ENCODE measurements at regions not wholly inside any gene's neighbourhood (a gene's known extent, or its start where the extent isn't known, plus 50 kb on each side); places are given as distances from the start of the nearest gene placed in this dataset.
A peak's percentile ranks its signal among the peaks of the same experiment; 100 is the strongest.

DNA sequence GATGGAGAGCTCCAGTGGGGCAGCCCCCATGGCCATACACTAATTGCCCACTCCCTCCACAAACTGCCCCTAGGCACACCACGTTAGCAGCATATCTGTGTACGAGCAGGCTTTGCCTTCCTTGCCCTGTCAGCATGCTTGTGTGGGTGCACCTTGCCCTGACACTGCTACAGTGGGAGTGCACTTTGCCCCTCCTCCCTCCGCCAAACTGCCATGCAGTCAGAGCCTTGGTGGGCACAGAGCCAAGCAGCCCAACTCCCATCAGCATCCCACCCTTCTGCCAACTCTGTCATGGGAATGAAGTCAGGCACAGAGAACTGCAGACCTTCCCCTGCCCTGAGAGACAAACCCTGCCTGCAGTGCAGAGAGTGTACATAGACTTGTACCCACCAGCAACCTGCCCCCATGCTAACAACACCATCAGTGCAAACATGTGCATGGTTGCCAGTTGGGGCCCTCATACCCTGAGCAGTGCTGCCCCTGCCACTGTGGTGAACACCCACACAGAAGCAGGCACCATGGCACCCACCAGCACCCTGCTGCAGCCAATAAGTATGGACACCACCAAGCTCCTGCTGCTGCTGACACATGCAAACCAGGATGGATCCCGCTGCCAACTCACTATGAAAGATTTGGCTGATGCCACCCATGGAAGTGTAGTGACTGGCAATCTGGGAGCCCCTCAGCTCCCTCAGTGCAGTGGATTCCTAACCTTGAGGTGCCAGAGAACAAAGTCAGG is 1197.7 kb upstream of the CELF2 start:
- peak overlapping the region; percentile 16; the same call in 1 of the 2 replicates for H2AFZ ChIP-seq (ENCODE audit: low read length)
- H4K20me1 ChIP-seq (ENCODE audit: insufficient read depth, low read depth, low read length): no peaks in the 10 kb centered on the region
- H3K4me1 ChIP-seq (ENCODE audit: low read length): peaks cover 13% of the 10 kb centered on the region
- no peaks in the 10 kb centered on the region for H3K9me2 ChIP-seq (replicated peaks; ENCODE audit: insufficient read depth, low read length)
- no peaks in the 10 kb centered on the region for H3K79me2 ChIP-seq (ENCODE audit: low read length)
- no peak overlapping the region for H3K27ac ChIP-seq (ENCODE audit: low read length)
- H3K36me3 ChIP-seq (ENCODE audit: insufficient read depth, low read length): no peaks in the 10 kb centered on the region; the same call in 1 of the 2 replicates
- no peak overlapping the region for H3K4me2 ChIP-seq (ENCODE audit: low read depth, low read length, poor library complexity, severe bottlenecking)
- DNase-seq: no peak
- H3K9me3 ChIP-seq (ENCODE audit: low read length): peaks cover 4% of the 10 kb centered on the region; the same call in 1 of the 2 replicates
- no peak overlapping the region for H3K9ac ChIP-seq (ENCODE audit: low read length)
- no peak overlapping the region for H3K4me3 ChIP-seq (ENCODE audit: low read length)
- H3K27me3 ChIP-seq (ENCODE audit: low read length): no peaks in the 10 kb centered on the region

DNA sequence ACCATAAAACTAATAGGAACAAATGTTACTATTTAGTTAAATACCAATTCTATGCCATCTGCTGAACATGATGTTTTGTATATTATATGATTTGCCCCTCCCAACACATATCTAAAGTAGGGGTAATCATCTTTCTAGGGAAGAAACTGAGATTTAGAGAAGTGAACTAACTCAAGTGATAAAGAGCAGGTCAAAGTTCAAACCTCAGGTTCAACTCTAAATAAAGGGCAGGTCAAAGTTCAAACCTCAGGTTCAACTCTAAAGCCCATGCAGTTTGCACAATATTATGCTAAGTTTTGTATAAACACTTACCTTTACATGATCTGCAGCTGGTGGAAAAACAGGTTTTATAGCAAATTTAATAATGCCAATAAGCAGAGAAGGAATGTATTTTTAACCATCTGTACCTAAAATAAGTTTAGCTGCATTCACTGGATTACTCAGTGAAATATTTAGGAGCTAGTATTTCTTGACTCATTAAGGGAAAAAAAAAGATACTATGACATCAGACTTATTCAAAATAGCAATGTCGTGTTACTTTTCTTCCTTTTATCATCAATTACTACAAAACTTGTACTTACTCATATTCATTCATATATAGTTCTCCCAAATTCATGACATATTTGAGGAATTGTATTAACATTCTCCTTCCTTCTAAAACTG is 1194.3 kb upstream of the CELF2 start:
- H3K4me1 ChIP-seq (ENCODE audit: low read length): peaks cover 19% of the 10 kb centered on the region
- H3K27me3 ChIP-seq (ENCODE audit: low read length): no peaks in the 10 kb centered on the region
- no peak overlapping the region for H3K27ac ChIP-seq (ENCODE audit: low read length)
- no peak overlapping the region for H3K4me2 ChIP-seq (ENCODE audit: low read depth, low read length, poor library complexity, severe bottlenecking)
- H2AFZ ChIP-seq (ENCODE audit: low read length): no peak overlapping the region
- no peak overlapping the region for H3K4me3 ChIP-seq (ENCODE audit: low read length)
- H3K79me2 ChIP-seq (ENCODE audit: low read length): no peaks in the 10 kb centered on the region
- H3K9ac ChIP-seq (ENCODE audit: low read length): no peak overlapping the region
- H4K20me1 ChIP-seq (ENCODE audit: insufficient read depth, low read depth, low read length): no peaks in the 10 kb centered on the region
- DNase-seq: no peak
- H3K36me3 ChIP-seq (ENCODE audit: insufficient read depth, low read length): no peaks in the 10 kb centered on the region; the same call in 1 of the 2 replicates
- no peaks in the 10 kb centered on the region for H3K9me2 ChIP-seq (replicated peaks; ENCODE audit: insufficient read depth, low read length)
- H3K9me3 ChIP-seq (ENCODE audit: low read length): no peaks in the 10 kb centered on the region

DNA sequence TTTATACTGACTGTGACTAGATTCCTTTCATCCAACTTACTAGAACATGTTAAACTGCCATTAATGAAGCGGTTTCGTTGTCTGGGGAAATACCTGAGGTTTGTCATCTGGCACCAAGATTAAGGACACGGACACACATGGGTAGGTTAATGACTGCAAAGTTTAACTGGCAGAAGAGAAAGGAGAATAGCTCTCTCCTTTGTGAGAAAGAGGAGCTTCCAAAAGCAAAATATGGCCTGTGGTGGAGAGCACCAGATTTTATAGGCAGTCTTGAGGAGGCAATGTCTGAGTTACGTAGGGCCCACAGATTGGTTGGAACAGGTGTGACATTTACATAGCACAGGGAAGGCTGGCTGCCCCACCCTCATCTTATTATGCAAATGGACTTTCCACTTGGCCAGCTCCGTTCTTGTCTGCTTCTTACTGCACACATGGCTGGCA is 1193.0 kb upstream of the CELF2 start:
- H3K4me2 ChIP-seq (ENCODE audit: low read depth, low read length, poor library complexity, severe bottlenecking): no peak overlapping the region
- no peaks in the 10 kb centered on the region for H3K9me3 ChIP-seq (ENCODE audit: low read length)
- peak overlapping the region; percentile 23 for H2AFZ ChIP-seq (ENCODE audit: low read length)
- H3K36me3 ChIP-seq (ENCODE audit: insufficient read depth, low read length): no peaks in the 10 kb centered on the region; the same call in 1 of the 2 replicates
- H3K27me3 ChIP-seq (ENCODE audit: low read length): no peaks in the 10 kb centered on the region
- no peaks in the 10 kb centered on the region for H4K20me1 ChIP-seq (ENCODE audit: insufficient read depth, low read depth, low read length)
- H3K4me1 ChIP-seq (ENCODE audit: low read length): peaks cover 27% of the 10 kb centered on the region
- no peak overlapping the region for H3K9ac ChIP-seq (ENCODE audit: low read length)
- 0 out of 2 replicates have a peak overlapping the region, but pooled peaks have one; percentile 14 for H3K4me3 ChIP-seq (ENCODE audit: low read length)
- no peak overlapping the region for H3K27ac ChIP-seq (ENCODE audit: low read length)
- DNase-seq: peak; percentile 68
- H3K9me2 ChIP-seq (replicated peaks; ENCODE audit: insufficient read depth, low read length): no peaks in the 10 kb centered on the region
- H3K79me2 ChIP-seq (ENCODE audit: low read length): no peaks in the 10 kb centered on the region

DNA sequence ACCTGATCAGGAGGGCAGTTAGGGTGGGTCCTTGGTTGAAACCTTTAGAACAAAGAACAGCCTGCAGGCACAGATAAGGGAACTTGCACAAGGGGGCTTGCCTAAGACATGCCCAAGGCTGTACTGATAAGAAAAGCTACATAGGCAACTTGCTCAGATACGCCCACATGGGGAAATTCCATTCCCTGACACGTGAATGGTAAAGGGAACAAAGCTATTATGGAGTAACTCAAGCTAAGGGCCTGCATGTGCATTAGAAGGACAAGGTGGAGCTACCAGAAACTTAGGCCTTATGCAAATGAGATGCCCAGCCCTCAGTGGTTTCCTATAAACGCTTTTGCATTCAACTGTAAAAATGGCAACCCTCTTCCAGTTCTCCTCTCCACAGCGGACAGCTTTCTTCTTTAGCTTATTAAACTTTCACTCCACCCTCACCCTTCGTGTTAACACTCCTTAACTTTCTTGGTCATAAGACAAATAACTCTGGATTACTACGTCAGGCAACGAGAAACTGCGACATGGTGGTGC is 1192.1 kb upstream of the CELF2 start:
- H3K27me3 ChIP-seq (ENCODE audit: low read length): no peaks in the 10 kb centered on the region
- H3K9ac ChIP-seq (ENCODE audit: low read length): no peak overlapping the region
- H3K9me3 ChIP-seq (ENCODE audit: low read length): no peaks in the 10 kb centered on the region
- H3K4me2 ChIP-seq (ENCODE audit: low read depth, low read length, poor library complexity, severe bottlenecking): no peak overlapping the region
- H3K4me1 ChIP-seq (ENCODE audit: low read length): peaks cover 27% of the 10 kb centered on the region
- H3K9me2 ChIP-seq (replicated peaks; ENCODE audit: insufficient read depth, low read length): no peaks in the 10 kb centered on the region
- no peaks in the 10 kb centered on the region for H4K20me1 ChIP-seq (ENCODE audit: insufficient read depth, low read depth, low read length)
- H3K4me3 ChIP-seq (ENCODE audit: low read length): no peak overlapping the region
- no peak overlapping the region for H3K27ac ChIP-seq (ENCODE audit: low read length)
- no peaks in the 10 kb centered on the region; the same call in 1 of the 2 replicates for H3K36me3 ChIP-seq (ENCODE audit: insufficient read depth, low read length)
- H3K79me2 ChIP-seq (ENCODE audit: low read length): no peaks in the 10 kb centered on the region
- no peak overlapping the region for H2AFZ ChIP-seq (ENCODE audit: low read length)
- no peak for DNase-seq

DNA sequence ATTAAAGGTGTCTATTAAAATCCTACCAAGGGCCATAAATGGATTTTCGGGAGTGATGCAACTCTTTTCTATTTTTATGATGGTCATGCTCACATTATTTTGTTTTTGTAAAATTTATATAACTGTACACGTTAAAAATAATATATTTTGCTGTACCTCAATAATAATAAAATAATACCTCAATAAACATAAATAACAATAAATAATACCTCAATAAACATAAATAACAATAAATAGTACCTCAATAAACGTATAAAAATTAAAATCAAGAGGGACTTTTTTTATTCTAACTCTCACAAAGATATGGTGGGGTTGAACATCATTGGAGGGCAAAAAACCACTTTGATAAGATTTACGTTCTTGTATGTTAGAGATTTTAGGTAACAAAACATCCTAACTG is 1189.6 kb upstream of the CELF2 start:
- H3K9me3 ChIP-seq (ENCODE audit: low read length): no peaks in the 10 kb centered on the region
- no peak overlapping the region for H3K4me2 ChIP-seq (ENCODE audit: low read depth, low read length, poor library complexity, severe bottlenecking)
- no peaks in the 10 kb centered on the region for H4K20me1 ChIP-seq (ENCODE audit: insufficient read depth, low read depth, low read length)
- no peaks in the 10 kb centered on the region for H3K27me3 ChIP-seq (ENCODE audit: low read length)
- H3K4me3 ChIP-seq (ENCODE audit: low read length): no peak overlapping the region
- no peaks in the 10 kb centered on the region for H3K9me2 ChIP-seq (replicated peaks; ENCODE audit: insufficient read depth, low read length)
- no peak for DNase-seq
- no peak overlapping the region for H3K9ac ChIP-seq (ENCODE audit: low read length)
- H3K36me3 ChIP-seq (ENCODE audit: insufficient read depth, low read length): no peaks in the 10 kb centered on the region; the same call in 1 of the 2 replicates
- H3K4me1 ChIP-seq (ENCODE audit: low read length): peaks cover 26% of the 10 kb centered on the region
- H3K79me2 ChIP-seq (ENCODE audit: low read length): no peaks in the 10 kb centered on the region
- H3K27ac ChIP-seq (ENCODE audit: low read length): no peak overlapping the region
- H2AFZ ChIP-seq (ENCODE audit: low read length): no peak overlapping the region

DNA sequence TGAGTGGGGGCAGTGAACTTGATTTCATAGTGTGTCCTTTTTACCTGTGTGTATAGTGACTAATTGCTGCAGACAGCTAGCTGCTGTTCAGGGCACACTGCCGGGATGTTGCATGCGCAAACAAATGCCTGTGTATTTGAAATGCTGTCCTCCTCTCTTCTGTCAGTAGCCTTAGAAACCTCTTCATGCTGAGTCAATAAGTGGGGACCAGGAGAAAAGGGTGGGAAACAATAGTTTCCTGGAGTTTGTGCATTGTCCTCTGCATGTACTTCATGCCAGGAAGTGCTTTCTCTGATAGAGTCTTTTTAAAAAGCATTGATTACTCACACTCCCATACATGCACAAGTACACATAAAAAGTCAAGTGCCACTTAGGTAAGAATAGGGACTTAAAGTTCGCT is 1183.7 kb upstream of the CELF2 start:
- Histone ChIP-seq H2AFZ (ENCODE audit: low read length) (peak overlapping the region; percentile 6; the same call in 1 of the 2 replicates), H3K9me2 (replicated peaks; ENCODE audit: insufficient read depth, low read length) (no peaks in the 10 kb centered on the region), H3K27ac (ENCODE audit: low read length) (no peak overlapping the region), H4K20me1 (ENCODE audit: insufficient read depth, low read depth, low read length) (no peaks in the 10 kb centered on the region), H3K27me3 (ENCODE audit: low read length) (no peaks in the 10 kb centered on the region), H3K79me2 (ENCODE audit: low read length) (no peaks in the 10 kb centered on the region), H3K4me2 (ENCODE audit: low read depth, low read length, poor library complexity, severe bottlenecking) (no peak overlapping the region), H3K4me3 (ENCODE audit: low read length) (no peak overlapping the region), H3K9ac (ENCODE audit: low read length) (no peak overlapping the region), H3K36me3 (ENCODE audit: insufficient read depth, low read length) (no peaks in the 10 kb centered on the region), H3K4me1 (ENCODE audit: low read length) (peaks cover 8% of the 10 kb centered on the region), H3K9me3 (ENCODE audit: low read length) (no peaks in the 10 kb centered on the region)
- DNase-seq: no peak

DNA sequence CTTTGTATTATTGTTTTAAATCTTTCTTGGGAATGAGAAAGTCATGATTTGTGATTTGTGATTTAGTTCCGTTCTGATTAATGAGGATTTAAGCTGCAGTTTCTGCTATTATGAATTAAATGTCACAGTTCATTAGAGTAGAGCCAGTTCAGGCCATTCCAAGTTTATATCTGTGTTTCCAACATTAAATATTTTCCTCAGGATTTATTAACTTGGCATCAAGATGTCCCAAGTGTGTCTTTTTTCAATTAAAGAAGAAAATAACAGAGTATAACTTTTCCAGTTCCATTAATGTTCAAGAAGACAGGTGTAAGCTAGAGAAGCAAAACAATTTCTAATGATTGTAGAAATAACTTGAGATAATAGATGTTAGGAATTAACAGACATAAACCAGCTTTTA is 1183.2 kb upstream of the CELF2 start:
- no peak for DNase-seq
- H3K27ac ChIP-seq (ENCODE audit: low read length): no peak overlapping the region

DNA sequence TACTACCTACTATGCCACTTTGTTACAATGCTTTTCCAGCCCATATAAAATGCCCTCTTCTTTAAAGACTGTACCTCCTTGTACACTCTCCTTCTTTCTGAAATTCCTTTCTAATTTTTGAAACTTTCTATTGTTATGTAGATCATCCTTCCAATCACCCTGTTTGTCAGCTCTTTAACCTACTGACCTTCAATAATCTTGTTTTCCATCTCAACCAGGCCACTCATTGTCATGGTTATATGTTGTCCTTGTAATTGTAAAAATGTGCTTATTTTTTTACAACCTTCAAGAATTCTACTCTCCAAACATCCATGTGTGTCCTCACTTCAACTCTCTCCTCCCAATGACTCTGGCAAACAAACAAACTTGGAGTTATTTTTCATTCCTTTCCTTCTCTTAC is 1172.6 kb upstream of the CELF2 start:
- no peaks in the 10 kb centered on the region for H3K4me1 ChIP-seq (ENCODE audit: low read length)
- no peaks in the 10 kb centered on the region for H3K79me2 ChIP-seq (ENCODE audit: low read length)
- no peak overlapping the region for H3K9ac ChIP-seq (ENCODE audit: low read length)
- H3K9me3 ChIP-seq (ENCODE audit: low read length): peaks cover 17% of the 10 kb centered on the region
- DNase-seq: no peak
- H3K4me2 ChIP-seq (ENCODE audit: low read depth, low read length, poor library complexity, severe bottlenecking): no peak overlapping the region
- H4K20me1 ChIP-seq (ENCODE audit: insufficient read depth, low read depth, low read length): no peaks in the 10 kb centered on the region
- no peaks in the 10 kb centered on the region; the same call in 1 of the 2 replicates for H3K36me3 ChIP-seq (ENCODE audit: insufficient read depth, low read length)
- no peak overlapping the region for H2AFZ ChIP-seq (ENCODE audit: low read length)
- no peak overlapping the region for H3K4me3 ChIP-seq (ENCODE audit: low read length)
- H3K9me2 ChIP-seq (replicated peaks; ENCODE audit: insufficient read depth, low read length): no peaks in the 10 kb centered on the region
- no peak overlapping the region for H3K27ac ChIP-seq (ENCODE audit: low read length)
- H3K27me3 ChIP-seq (ENCODE audit: low read length): no peaks in the 10 kb centered on the region

More for the DNA sequence above, 1183.2 kb upstream of the CELF2 start:
- H2AFZ ChIP-seq (ENCODE audit: low read length): 0 out of 2 replicates have a peak overlapping the region, but pooled peaks have one; percentile 6
- H3K9me2 ChIP-seq (replicated peaks; ENCODE audit: insufficient read depth, low read length): no peaks in the 10 kb centered on the region
- H3K79me2 ChIP-seq (ENCODE audit: low read length): no peaks in the 10 kb centered on the region
- no peak overlapping the region for H3K4me3 ChIP-seq (ENCODE audit: low read length)
- no peak overlapping the region for H3K9ac ChIP-seq (ENCODE audit: low read length)
- H4K20me1 ChIP-seq (ENCODE audit: insufficient read depth, low read depth, low read length): no peaks in the 10 kb centered on the region
- H3K27me3 ChIP-seq (ENCODE audit: low read length): no peaks in the 10 kb centered on the region
- H3K36me3 ChIP-seq (ENCODE audit: insufficient read depth, low read length): no peaks in the 10 kb centered on the region
- H3K4me2 ChIP-seq (ENCODE audit: low read depth, low read length, poor library complexity, severe bottlenecking): no peak overlapping the region
- peaks cover 4% of the 10 kb centered on the region; the same call in 1 of the 2 replicates for H3K4me1 ChIP-seq (ENCODE audit: low read length)
- H3K9me3 ChIP-seq (ENCODE audit: low read length): no peaks in the 10 kb centered on the region

All from Karpas-422 (cell line).